ENCODE measurements at regions not wholly inside any gene's neighbourhood (a gene's known extent, or its start where the extent isn't known, plus 50 kb on each side); places are given as distances from the start of the nearest gene placed in this dataset.
A peak's percentile ranks its signal among the peaks of the same experiment; 100 is the strongest.

DNA sequence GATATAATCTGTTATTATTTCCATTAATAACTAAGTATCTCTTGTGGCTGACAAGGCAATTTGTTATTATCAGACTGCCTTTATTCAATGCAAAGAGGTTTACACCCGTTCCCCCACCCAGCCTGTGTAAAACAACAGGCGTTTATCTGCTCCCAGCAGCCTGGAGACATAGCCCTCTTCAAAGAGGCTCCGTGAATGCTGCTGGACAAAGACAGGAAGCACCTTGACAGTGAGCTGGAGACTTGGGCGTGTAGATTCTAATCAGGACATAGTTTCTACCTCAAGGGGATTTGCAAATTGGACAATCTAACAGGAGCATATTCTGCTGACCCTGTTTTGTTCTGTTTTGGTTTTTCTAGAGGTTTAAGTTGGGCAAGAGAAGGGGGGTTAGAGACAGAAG lies 733.0 kb upstream of the KIRREL3 start:
- no peak for DNase-seq (ENCODE audit: low spot score)

DNA sequence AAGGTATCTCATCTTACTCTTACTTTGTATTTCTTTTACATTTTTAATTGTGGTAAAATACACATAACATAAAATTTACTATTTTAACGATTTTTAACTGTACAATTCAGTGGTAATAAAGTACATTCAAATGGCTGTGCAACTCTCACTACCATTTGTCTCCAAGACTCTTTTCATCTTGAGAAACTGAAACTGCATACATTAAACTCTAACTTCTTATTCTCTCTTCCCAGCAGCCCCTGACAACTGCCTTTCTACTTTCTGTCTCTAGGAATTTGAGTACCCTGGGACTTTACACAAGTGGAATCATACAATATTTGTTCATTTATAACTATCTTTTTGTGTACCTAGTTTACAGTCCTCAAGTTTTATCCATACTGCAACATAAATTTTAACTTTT lies 725.8 kb upstream of the KIRREL3 start:
- no peak for DNase-seq (ENCODE audit: low spot score)

DNA sequence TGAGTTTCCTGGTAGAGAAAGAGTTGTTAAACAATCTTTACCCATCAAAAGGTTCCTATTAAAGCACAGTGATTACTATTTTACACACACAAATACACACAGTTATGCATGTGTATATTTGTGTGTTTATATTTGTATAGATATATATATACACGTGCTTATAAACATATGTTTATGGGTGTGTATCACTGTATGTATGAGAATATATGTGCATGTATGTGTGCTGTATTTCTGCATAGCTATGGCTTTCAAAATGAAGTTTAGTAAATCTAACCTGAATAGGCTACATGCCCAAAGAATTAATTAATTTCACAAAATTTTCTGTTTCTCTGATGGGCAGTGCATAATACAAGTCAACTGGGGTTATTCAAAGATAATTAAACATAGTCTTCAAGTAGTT lies 723.1 kb upstream of the KIRREL3 start:
- DNase-seq (ENCODE audit: low spot score) = no peak

DNA sequence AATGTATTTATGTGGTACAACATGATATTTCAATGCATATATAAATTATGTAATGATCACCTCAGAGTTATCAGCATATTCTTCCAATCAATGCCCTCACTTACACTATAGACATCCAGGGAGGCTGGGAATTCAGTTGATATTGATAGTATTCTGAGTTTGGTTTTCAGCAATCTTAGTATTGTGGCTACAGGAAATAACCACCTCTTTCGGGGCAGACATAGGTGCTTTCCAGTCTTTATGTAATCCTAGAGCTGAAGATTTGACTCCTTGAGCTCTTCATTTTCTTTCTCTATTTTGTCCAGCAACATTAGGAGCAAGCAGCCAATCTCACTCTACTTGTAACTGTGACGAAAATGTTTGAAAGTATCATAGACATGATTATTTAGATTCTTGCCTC lies 712.7 kb upstream of the KIRREL3 start:
- DNase-seq (ENCODE audit: low spot score) = no peak

DNA sequence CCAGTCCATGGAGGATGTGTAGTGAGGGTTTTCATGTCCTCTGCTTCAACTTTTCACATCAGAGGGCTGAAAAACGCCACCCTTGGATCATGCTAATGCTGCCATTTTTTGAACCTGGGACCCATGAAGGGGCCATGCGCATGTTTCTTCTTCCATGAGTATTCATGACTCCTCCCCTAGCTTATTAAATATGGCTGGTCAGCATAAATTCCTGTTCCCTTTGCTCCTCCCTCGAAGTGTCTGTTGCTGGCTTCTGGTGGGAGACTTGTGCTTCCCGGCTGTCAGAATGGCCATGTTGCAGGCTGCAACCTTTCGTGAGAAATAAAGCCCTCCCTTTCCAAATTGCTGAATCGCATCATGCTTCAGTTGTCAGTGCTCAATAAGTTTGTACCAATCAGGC lies 711.2 kb upstream of the KIRREL3 start:
- no peak for DNase-seq (ENCODE audit: low spot score)

DNA sequence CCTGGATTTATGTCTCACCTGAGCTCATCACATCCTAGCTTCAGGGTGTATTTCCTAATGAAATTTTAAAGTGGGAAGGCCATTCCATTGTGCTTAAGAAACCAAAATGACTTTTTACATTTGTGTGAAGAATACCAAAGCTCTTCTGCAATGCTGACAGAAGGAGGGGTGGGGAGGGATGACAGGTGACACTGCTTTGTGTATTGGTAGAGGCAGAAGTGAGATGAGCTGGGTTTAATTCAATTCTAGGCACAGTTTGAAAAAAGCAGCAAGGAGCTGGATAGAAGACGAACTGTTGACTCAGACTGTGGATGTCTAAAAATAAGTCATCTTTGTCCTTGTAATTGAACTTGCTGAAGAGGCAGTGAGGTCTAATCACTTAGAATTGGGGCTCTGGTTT lies 710.3 kb upstream of the KIRREL3 start:
- no peak for DNase-seq (ENCODE audit: low spot score)

DNA sequence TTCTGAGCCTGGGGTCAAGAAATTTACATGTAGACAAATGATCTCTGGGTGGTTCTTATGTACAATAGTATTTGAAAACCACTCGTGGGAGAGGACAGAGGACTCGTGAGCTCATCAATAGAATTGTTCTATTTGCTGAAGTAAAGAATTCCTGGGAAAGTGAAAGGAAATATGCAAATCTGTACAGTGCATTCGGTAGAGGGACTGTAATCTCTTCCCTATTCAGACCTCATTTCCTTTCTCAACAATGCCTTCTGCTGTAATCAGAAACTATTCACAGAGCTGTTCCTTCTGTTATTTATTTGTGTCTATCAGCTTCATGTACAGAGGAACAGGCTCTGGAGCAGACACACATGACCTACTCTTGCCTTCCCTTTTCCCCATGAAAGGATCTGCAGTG lies 709.4 kb upstream of the KIRREL3 start:
- no peak for DNase-seq (ENCODE audit: low spot score)

DNA sequence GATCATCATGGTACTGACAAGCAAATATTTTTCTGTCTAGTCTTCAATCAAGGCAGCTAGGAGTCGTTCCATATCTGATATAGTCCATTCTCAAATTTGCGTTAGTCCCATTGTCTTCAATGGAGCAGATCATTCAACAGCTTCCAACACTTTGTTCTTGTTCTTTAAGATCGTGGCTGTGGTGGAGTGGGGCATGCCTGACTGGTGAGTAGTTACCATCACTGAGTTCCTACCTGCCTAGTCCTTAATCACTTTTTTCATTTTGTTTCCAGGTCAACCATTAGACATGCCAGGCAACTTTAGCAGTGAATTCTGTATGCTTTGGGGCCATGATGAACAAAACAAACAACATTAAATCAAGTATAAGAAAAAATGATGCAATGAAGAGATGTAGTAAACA lies 693.1 kb upstream of the KIRREL3 start:
- DNase-seq (ENCODE audit: low spot score) = no peak

DNA sequence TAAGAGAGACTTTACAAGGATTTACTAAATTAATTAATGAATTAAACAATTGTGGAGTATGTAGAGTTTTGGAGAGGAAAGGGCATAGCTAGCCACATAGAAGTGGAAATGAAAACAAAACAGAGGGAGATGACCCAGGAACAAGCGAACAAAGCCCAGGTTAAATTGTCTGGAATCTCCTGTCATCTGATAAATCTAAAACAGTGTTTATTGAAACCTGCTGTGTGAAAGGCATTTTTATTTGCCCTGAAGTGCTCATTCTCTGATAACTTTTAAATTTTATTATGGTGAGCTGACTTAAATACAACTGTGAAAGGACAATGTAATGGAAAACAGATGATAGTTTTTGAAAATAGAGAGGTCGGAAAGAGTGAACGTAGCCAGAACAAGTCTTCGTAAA lies 682.8 kb upstream of the KIRREL3 start:
- DNase-seq (ENCODE audit: low spot score) = no peak

DNA sequence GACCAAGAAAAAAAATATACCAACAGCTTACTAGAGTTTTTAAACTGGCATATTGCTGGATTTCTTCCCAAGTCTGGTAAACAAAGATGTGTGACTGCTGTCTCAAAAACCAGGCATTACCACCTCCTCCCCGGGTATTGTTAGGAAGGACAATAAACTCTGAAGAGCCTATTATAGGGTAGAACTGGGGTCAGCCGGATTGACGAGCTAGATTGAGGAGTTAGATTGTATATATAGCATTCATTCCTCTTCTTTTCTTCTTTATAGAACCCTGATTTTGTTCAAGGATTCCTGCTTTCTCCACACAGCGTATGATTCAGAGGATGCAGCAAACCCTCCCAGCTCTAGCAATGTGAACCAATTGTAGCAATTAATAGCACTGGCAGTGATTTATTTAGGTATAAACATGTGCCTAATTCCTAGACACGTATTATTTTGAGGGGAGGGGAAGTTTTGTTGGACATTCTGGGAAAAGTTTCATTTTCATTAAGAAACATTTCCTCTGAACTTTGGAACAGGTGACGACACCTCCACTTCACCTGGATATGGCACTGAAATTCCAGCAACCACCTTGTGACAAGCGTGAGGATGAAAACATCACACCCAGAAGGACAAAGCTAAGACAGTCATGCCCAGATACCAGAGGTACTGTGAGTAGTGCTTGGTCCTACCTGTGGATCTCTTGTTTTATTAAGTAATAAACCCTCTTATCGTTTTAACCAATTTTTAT lies 679.4 kb upstream of the KIRREL3 start:
- no peak for DNase-seq (ENCODE audit: low spot score)

DNA sequence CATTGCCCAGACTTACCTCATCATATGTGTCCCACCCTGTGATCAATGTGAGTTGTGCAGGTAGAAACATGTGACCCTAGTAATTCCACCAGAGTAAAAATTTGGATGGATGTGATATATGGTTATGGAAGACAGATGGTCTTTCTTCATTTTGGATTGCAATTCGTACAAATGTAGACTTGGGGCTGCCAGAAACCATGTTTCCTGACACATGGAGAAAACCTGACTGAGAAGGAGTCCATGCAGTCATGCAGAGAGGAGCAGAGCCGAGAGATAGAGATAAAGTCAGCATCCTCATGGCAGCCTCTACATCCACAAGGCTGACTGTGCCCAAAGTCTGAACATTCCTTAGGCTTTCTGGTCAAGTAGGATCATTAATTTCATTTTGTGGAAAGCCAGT lies 678.1 kb upstream of the KIRREL3 start:
- no peak for DNase-seq (ENCODE audit: low spot score)

DNA sequence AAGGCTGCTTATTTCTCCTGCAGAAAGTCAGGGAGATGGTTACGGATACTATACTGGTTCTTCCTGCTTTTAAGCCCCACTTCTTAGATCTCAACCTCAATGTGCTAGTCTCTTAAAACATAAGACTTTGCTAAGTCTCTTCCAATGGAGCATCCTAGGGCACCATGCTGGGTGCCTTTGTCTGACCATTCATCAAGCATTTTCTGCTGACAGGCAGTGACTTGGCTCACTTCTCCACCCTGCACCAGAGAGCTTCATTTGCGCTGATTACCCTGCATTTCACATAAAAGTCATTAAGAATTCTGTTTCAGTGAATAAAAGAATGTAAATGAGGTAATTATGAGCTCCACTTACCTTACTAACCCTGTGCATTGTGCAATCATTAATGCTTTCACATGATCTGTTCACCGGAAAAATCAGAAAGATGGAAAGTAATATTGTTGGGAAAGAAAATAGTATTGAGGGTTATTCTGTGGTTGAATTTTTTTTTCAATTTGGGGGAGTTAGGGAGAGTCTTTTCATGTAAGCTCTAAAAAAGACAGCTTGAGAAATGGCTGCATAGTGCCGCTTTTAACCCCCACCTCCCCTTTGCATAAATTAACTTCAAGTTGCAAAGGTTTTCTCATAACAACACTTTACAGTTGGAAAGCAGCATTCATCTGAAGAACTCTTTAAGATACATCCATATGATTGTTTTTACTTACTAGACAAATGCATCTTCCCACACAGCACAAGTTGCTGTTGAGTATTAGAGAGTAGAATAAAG lies 677.3 kb upstream of the KIRREL3 start:
- no peak for DNase-seq (ENCODE audit: low spot score)

DNA sequence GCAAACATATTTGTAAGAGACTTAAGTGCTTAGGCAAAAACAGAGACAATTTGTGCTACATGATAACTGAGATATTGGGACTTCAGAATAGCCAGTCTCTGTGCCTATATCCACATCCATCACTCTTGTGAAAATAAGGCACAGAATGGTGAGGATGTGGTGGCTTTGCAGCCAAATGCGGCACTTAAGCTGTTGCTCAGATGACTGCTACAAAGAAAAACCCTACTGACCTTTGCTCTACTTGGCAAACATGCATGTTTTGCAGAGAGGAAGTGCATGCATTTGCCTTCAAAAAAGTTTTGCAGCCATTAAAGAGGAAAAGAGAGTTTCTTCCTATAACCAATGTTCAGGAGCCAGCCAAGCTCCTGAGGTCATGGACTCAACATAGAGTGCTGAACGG lies 675.0 kb upstream of the KIRREL3 start:
- peak; percentile 4 for DNase-seq (ENCODE audit: low spot score)

DNA sequence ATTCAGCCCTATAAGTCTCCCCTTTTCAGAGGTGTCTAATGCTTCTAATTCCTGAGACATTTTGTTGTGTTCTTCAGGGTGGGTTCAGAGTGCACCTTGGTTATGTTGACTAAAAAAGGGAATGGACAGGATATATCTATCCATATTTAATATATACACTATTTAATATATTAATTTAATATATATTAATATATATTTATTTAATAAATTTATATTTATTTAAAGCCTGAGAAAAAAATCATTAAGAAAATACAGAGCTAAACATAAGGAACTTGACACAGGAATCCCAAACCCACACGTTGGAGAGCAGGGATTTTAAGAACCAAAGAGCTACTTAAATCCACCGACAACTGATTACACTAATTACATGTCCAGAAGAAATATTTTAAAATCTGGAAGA lies 674.2 kb upstream of the KIRREL3 start:
- DNase-seq (ENCODE audit: low spot score) = no peak

DNA sequence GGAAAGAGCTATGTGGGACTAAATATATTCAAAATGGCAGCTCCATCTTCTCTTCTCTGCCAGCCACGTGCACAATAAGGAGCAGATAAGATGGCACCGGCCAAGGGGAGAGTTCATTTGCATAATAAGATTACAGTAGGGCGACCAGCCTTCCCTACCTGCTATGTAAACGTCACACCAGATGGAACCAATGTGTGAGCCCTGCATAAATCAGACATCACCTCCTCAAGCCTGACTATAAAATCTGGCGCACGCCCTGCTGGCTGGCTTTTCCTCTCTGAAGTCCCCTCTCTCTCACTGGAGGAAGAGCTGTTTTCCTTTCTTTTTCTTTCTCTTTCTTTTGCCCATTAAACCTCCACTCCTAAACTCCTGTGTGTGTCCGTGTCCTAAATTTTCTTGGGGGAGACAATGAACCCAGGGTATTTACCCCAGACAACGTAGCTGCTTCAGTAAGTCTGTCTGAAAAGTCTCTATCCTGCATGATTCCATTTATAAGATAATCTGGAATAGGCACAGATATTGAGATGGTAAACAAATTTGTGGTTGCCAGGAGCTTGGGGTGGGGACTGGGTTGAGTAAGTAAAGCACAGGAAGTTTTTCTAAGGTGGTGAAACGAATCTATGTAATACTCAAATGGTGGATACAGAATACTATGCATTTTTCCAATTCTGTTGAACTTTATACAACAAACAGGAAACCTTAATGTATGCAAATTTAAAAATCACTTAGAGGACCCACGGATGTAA lies 670.0 kb upstream of the KIRREL3 start:
- DNase-seq (ENCODE audit: low spot score) = peak; percentile 10

DNA sequence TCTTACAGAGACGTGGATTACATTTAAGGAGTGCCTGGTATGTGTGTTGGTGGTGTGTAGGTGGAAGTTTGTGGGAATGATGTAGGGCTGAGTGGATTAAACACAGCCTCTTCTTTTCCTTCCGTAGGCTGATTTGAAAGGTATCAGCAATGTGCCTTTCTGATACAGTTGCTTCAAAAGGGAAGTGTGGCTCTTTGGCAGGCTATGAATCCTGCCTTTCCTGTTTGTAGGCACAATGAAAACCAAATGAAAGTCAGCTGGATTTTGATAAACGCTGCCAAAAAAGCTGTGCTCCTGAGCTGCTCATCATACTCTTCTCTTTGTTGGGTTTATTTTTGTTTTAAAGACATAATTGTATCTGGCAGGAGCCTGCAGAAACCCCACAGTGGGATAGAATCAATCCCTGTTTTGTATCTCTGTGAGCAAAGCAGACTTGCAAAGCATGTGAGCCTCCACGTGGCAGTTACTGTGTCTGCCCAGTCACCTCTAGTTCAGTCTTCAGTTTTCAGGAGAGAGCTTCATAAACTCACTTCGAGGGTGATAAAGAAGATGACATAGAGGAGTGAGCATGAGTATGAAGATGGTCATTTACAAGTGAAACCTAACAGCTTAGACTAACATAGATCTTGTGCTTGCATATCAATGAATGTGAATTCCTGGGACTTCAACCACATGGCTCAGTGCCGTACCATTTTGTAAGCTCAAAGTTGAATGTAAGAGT lies 655.7 kb upstream of the KIRREL3 start:
- no peak for DNase-seq (ENCODE audit: low spot score)

DNA sequence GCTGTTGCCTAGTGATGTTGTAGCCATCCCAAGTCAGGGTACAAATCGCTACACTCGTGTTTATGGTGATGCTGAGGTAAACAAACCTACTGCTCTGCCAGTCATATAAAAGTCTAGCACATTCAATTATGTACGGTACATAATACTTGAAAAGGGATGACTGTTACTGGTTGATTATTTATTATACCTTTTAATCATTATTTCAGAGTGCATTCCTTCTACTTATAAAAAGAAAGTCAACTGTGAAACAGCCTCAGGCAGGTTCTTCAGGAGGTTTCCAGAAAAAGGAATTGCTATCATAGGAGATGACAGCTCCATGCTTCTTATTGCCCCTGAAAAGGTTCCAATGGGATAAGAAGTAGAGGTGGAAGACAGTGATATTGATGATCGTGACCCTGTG lies 652.5 kb upstream of the KIRREL3 start:
- DNase-seq (ENCODE audit: low spot score) = no peak

DNA sequence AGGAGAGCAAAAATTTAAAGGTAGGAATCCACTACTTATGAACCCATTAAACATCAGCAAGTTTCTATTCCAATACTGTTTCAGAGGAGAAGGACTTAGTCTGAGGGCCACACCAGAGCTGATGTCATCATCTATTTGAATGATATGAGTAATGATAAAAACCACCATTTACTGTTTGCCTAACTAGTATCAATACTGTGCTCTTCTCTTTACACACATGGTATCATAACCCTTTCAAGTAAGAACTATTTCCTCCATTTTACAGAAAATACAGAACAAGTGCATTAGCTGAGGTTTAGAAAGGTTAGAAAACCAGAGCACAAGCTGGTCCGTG lies 651.3 kb upstream of the KIRREL3 start:
- DNase-seq (ENCODE audit: low spot score) = no peak

DNA sequence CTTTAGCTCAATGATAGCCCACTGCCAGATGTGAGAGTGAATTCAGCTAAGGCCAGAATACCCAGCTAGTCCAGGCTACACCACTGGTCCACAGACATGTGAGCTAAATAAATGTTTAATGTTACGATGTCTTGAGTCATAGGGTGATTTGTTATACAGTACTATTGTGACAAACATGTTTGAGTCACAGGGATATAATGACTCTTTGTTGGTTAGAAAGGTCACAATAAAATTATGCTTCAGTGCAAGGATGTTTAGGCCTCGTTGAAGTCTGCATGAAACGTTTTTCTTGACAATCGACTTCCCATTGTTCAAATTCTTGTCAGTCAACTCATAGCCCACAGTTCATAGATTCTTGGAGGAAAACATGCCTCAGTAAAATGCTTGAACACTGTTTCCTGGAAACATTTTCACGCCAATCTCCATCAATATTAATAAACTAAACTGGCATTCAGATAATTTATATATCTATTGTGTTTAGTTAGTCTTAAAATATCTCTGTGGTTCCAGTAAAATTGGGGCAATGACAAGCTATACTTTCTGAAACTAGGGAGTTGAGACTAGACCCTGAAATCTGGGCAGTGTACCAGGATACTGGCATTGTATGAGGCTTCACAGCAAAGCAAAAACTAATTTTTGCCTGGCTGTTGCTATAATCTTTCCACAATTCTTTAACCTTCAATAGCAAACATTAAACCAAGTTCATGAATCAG lies 650.8 kb upstream of the KIRREL3 start:
- peak; percentile 49 for DNase-seq (ENCODE audit: low spot score)

DNA sequence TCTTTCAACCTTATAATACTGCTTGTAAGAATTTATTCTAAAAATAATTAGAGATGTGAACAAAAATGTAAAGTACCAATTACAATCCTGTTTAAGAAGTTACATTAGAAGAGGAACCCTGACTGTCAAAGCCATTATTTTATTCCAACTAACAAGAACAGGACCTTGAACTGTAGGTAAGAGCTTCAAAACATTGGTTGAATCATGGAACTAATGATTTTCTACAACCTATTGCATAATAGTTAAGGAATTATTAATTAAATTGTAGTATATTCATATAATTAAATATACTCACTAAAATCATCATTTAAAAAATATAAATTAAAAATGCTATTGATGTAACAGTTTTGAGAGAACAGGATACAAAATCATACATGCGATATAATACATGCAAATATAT lies 649.4 kb upstream of the KIRREL3 start:
- no peak for DNase-seq (ENCODE audit: low spot score)

DNA sequence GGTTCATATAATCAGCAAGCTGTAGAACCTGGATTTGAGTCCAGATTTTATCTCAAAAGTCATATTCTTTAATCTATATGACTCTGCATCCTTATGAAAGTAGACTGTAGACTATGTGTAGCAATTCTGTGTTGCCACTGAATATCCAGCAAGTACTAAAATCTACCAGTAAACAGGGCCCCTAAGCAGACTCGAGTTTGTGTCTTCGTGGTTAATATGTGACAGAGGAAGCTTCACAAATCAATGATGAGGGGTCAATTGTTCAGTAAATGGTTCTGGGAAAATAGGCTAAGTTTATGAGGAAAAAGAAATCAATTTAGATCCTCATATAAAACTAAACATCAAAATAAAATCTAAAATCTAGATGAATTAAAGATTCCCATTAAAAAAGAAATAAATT lies 648.5 kb upstream of the KIRREL3 start:
- no peak for DNase-seq (ENCODE audit: low spot score)

DNA sequence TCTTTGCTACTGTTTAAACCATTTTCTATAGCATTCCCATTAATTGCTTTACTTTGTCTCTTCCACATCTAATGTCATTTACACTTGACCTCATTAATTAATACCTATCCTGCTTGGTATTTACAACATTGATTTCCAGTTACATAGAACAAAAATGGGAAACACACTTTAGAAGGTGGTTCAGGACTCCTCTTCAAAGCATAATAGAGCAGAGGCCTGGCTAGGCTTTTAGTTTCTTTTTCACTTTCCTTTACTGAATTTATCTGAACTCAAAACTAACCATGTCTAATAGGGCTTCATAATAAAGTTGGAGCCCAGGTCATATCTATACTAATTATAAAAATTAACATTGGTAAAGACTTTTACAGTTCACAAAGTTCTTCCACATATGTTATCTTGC lies 648.0 kb upstream of the KIRREL3 start:
- no peak for DNase-seq (ENCODE audit: low spot score)
